AG04450 (cell line): ENCODE measurements at regions not wholly inside any gene's neighbourhood (a gene's known extent, or its start where the extent isn't known, plus 50 kb on each side); places are given as distances from the start of the nearest gene placed in this dataset.

ENCODE experiments used
- CTCF ChIA-PET: fragments of 300-600, 350-600 bp; formaldehyde crosslinking; extraction: SDS; loops from one replicate; lab custom pipeline; 2022; ENCODE audit warnings: antibody characterized with exemption, inconsistent platforms; lab: Charles Lee
- POLR2A ChIA-PET: fragments of 350-600 bp; formaldehyde crosslinking; extraction: SDS; loops from one replicate; lab custom pipeline; 2021; ENCODE audit warnings: antibody characterized with exemption, inconsistent platforms; lab: Yijun Ruan, JAX
- DNase-seq: peaks from one replicate; pipeline ENCODE4 v3.0.0-alpha.2; 2011; ENCODE audit warnings: low read depth, low spot score
- H3K27ac ChIP-seq: one replicate; pipeline ENCODE4 v1.5.1; 2012; ENCODE audit warnings: low read depth, low read length, control low read depth
- H3K27me3 ChIP-seq: one replicate; pipeline ENCODE4 v1.6.0; 2012; ENCODE audit warnings: low read length; ENCODE audit not compliant: control insufficient read depth, insufficient read depth
- H3K4me3 ChIP-seq: 2 replicates; pipeline ENCODE4 v1.5.1; 2011; ENCODE audit warnings: mild to moderate bottlenecking, low read depth, low read length, control low read depth
- H3K9me3 ChIP-seq: 2 replicates; pipeline ENCODE4 v1.5.1; 2012; ENCODE audit warnings: low read length; ENCODE audit not compliant: control insufficient read depth, insufficient read depth
- CTCF ChIP-seq: IDR thresholded peaks from 2 replicates; pipeline ENCODE4 v1.5.1; 2011; ENCODE audit warnings: low read depth, low read length, control low read depth, inconsistent platforms

GRCh38 chr15:87420017-87420416 lies 836.5 kb downstream of the NTRK3 start:
- no peaks in the 10 kb centered on the region for H3K9me3 ChIP-seq
- CTCF ChIA-PET: no interaction called here
- no peak overlapping the region for H3K4me3 ChIP-seq
- DNase-seq: no peak
- POLR2A ChIA-PET: no interaction called here
- TF ChIP-seq CTCF: no peak
- no peak overlapping the region for H3K27ac ChIP-seq
- H3K27me3 ChIP-seq: no peaks in the 10 kb centered on the region

- DNase-seq: no peak
- CTCF ChIA-PET: no interaction called here
These were observed 837.2 kb downstream of the NTRK3 start for GRCh38 chr15:87419344-87419743.

GRCh38 chr15:87416591-87417257 lies 839.8 kb downstream of the NTRK3 start:
- CTCF ChIA-PET: no interaction called here
- Histone ChIP-seq H3K9me3 (no peaks in the 10 kb centered on the region), H3K4me3 (no peak overlapping the region), H3K27me3 (no peaks in the 10 kb centered on the region), H3K27ac (no peak overlapping the region)
- no peak for TF ChIP-seq CTCF
- no peak for DNase-seq
- POLR2A ChIA-PET: no interaction called here

More at GRCh38 chr15:87419344-87419743, 837.2 kb downstream of the NTRK3 start:
- H3K27me3 ChIP-seq: no peaks in the 10 kb centered on the region
- no peak overlapping the region for H3K27ac ChIP-seq
- no peak overlapping the region for H3K4me3 ChIP-seq
- no peak for TF ChIP-seq CTCF
- POLR2A ChIA-PET: no interaction called here
- no peaks in the 10 kb centered on the region for H3K9me3 ChIP-seq

- no peak for DNase-seq
- Histone ChIP-seq H3K9me3 (no peaks in the 10 kb centered on the region), H3K27ac (no peak overlapping the region), H3K27me3 (peaks cover 2% of the 10 kb centered on the region), H3K4me3 (no peak overlapping the region)
- ChIA-PET CTCF (no interaction called here), POLR2A (no interaction called here)
- TF ChIP-seq CTCF: no peak
These were observed 847.6 kb downstream of the NTRK3 start for GRCh38 chr15:87408902-87409301.

- no peaks in the 10 kb centered on the region for H3K9me3 ChIP-seq
- no peak for DNase-seq
- no peak overlapping the region for H3K4me3 ChIP-seq
- H3K27ac ChIP-seq: no peak overlapping the region
- no peaks in the 10 kb centered on the region for H3K27me3 ChIP-seq
- POLR2A ChIA-PET: no interaction called here
- CTCF ChIA-PET: no interaction called here
- TF ChIP-seq CTCF: no peak
These were observed 852.6 kb downstream of the NTRK3 start for GRCh38 chr15:87403973-87404372.
